Activated CD4-positive, alpha-beta T cell treated with anti-CD3 and anti-CD28 coated beads, Interleukin-10, Interleukin-2, amounts not matched to agents 100 ng/mL and 50 ng/mL, durations not matched to agents 16 hours and 8 hours (primary cell): ENCODE measurements at regions not wholly inside any gene's neighbourhood (a gene's known extent, or its start where the extent isn't known, plus 50 kb on each side); places are given as distances from the start of the nearest gene placed in this dataset.
"Not testable (repeated sequence)": the region's sequence is repeated elsewhere in the genome, so short reads cannot be mapped to it uniquely, and the experiment has no call there.

ENCODE experiments used
- DNase-seq: peaks from one replicate; pipeline ENCODE4 v3.0.0-alpha.2; 2020

- no peak for DNase-seq
Measured at GRCh38 chr1:178020968-178021640, 51.2 kb upstream of the SEC16B start.

GRCh38 chr1:178021950-178022349 is 52.1 kb upstream of the SEC16B start:
- DNase-seq = no peak

- DNase-seq = no peak
Measured at GRCh38 chr1:178023181-178023618, 53.3 kb upstream of the SEC16B start.

GRCh38 chr1:178024504-178024903 is 54.6 kb upstream of the SEC16B start:
- no peak for DNase-seq

- DNase-seq = no peak
Measured at GRCh38 chr1:178025613-178026356, 55.9 kb upstream of the SEC16B start.

- no peak for DNase-seq
Measured at GRCh38 chr1:178028841-178029481, 59.1 kb upstream of the SEC16B start.

GRCh38 chr1:178030467-178030866 is 60.6 kb upstream of the SEC16B start:
- DNase-seq = no peak

- DNase-seq = peak; percentile 48
Measured at GRCh38 chr1:178031856-178032320, 62.0 kb upstream of the RASAL2 start.

- no peak for DNase-seq
Measured at GRCh38 chr1:178033019-178033418, 60.9 kb upstream of the RASAL2 start.

- no peak for DNase-seq
Measured at GRCh38 chr1:178034676-178035075, 59.2 kb upstream of the RASAL2 start.

GRCh38 chr1:178036090-178036489 is 57.8 kb upstream of the RASAL2 start:
- DNase-seq = no peak

- DNase-seq = no peak
Measured at GRCh38 chr1:178037510-178038253, 56.2 kb upstream of the RASAL2 start.

- no peak for DNase-seq
Measured at GRCh38 chr1:178038372-178038771, 55.5 kb upstream of the RASAL2 start.

GRCh38 chr1:178039891-178040290 is 54.0 kb upstream of the RASAL2 start:
- no peak for DNase-seq

- not testable (repeated sequence) for DNase-seq
Measured at GRCh38 chr1:178043940-178044339, 50.0 kb upstream of the RASAL2 start.
